Ishikawa (cell line): ENCODE measurements at regions not wholly inside any gene's neighbourhood (a gene's known extent, or its start where the extent isn't known, plus 50 kb on each side); places are given as distances from the start of the nearest gene placed in this dataset.

Experiments
- CEBPB ChIP-seq: IDR thresholded peaks from 2 replicates; pipeline ENCODE4 v1.6.1; 2012
- CREB1 ChIP-seq: IDR thresholded peaks from 2 replicates; pipeline ENCODE4 v1.6.1; 2012; ENCODE audit warnings: low read depth
- EGR1 ChIP-seq: IDR thresholded peaks from 2 replicates; pipeline ENCODE4 v1.6.1; 2012
- EP300 ChIP-seq: IDR thresholded peaks from 2 replicates; pipeline ENCODE4 v1.6.1; 2012; ENCODE audit warnings: borderline replicate concordance
- FOXM1 ChIP-seq: IDR thresholded peaks from 2 replicates; pipeline ENCODE4 v1.6.1; 2012; ENCODE audit warnings: low read depth, borderline replicate concordance
- MAX ChIP-seq: IDR thresholded peaks from 2 replicates; pipeline ENCODE4 v1.6.1; 2012
- NFIC ChIP-seq: IDR thresholded peaks from 2 replicates; pipeline ENCODE4 v1.6.1; 2012
- RAD21 ChIP-seq: IDR thresholded peaks from 2 replicates; pipeline ENCODE4 v1.6.1; 2012; ENCODE audit warnings: low read depth
- REST ChIP-seq: IDR thresholded peaks from 2 replicates; pipeline ENCODE4 v1.6.1; 2012; ENCODE audit warnings: low read depth, mild to moderate bottlenecking
- TAF1 ChIP-seq: IDR thresholded peaks from 2 replicates; pipeline ENCODE4 v1.6.1; 2012; ENCODE audit warnings: low read depth, mild to moderate bottlenecking
- TCF12 ChIP-seq: IDR thresholded peaks from 2 replicates; pipeline ENCODE4 v1.6.1; 2012; ENCODE audit warnings: low read depth
- TEAD4 ChIP-seq: IDR thresholded peaks from 2 replicates; pipeline ENCODE4 v1.6.1; 2012
- USF1 ChIP-seq: IDR thresholded peaks from 2 replicates; pipeline ENCODE4 v1.6.1; 2012
- YY1 ChIP-seq: IDR thresholded peaks from 2 replicates; pipeline ENCODE4 v1.6.1; 2012; ENCODE audit warnings: low read depth
- ZBTB7A ChIP-seq: IDR thresholded peaks from 2 replicates; pipeline ENCODE4 v1.6.1; 2012; ENCODE audit warnings: low read depth

- TF ChIP-seq ZBTB7A (no peak), CREB1 (no peak), TEAD4 (peak; percentile 56), NFIC (peak; percentile 38; the same call in 1 of the 2 replicates), MAX (no peak), REST (no peak), TCF12 (peak; percentile 62), USF1 (no peak), CEBPB (no peak), EP300 (peak; percentile 70), YY1 (no peak)
These were observed 126.0 kb upstream of the NRIP1 start for GRCh38 chr21:15190837-15191236.

GRCh38 chr21:15191342-15191741 lies 126.5 kb upstream of the NRIP1 start:
- TF ChIP-seq REST: no peak
- TF ChIP-seq RAD21: no peak
- no peak for TF ChIP-seq ZBTB7A
- no peak for TF ChIP-seq YY1
- TF ChIP-seq CREB1: no peak
- no peak for TF ChIP-seq EP300
- no peak for TF ChIP-seq EGR1
- TF ChIP-seq FOXM1: no peak
- TF ChIP-seq TAF1: no peak
- TF ChIP-seq NFIC: no peak
- TF ChIP-seq MAX: no peak
- TF ChIP-seq TCF12: no peak
- no peak for TF ChIP-seq TEAD4
- TF ChIP-seq CEBPB: no peak
- no peak for TF ChIP-seq USF1

GRCh38 chr21:15192243-15192642 lies 127.4 kb upstream of the NRIP1 start:
- TF ChIP-seq FOXM1 (0 out of 2 replicates have a peak, but pooled peaks have one; percentile 25), EP300 (peak; percentile 19; the same call in 1 of the 2 replicates), EGR1 (no peak), CEBPB (peak; percentile 52; the same call in 1 of the 2 replicates), TCF12 (0 out of 2 replicates have a peak, but pooled peaks have one; percentile 20), NFIC (peak; percentile 64), YY1 (no peak), TEAD4 (0 out of 2 replicates have a peak, but pooled peaks have one; percentile 17), REST (no peak)

- no peak for TF ChIP-seq MAX
- no peak for TF ChIP-seq RAD21
- TF ChIP-seq USF1: no peak
- no peak for TF ChIP-seq FOXM1
- no peak for TF ChIP-seq CREB1
- no peak for TF ChIP-seq NFIC
- no peak for TF ChIP-seq REST
- no peak for TF ChIP-seq TCF12
- TF ChIP-seq YY1: no peak
- TF ChIP-seq ZBTB7A: no peak
- no peak for TF ChIP-seq EP300
- no peak for TF ChIP-seq TEAD4
- no peak for TF ChIP-seq EGR1
- TF ChIP-seq TAF1: no peak
- TF ChIP-seq CEBPB: no peak
These were observed 129.1 kb upstream of the NRIP1 start for GRCh38 chr21:15193937-15194336.
